ENCODE measurements at regions not wholly inside any gene's neighbourhood (a gene's known extent, or its start where the extent isn't known, plus 50 kb on each side); places are given as distances from the start of the nearest gene placed in this dataset.

GRCh38 chr18:77658299-77658662 is 408.6 kb downstream of the GALR1 start:
- no peaks in the 10 kb centered on the region for H3K9me3 ChIP-seq
- ATAC-seq (peak in 2 of 4 donors; percentile 9 to 28), DNase-seq (no peak)
- intact Hi-C loops (cut with DNase I): loop anchor here in 5 of 10 donors (5.0 to 10.0 kb wide), 5 partner anchors 183 to 856 kb away; no protein-coding TSS in a partner anchor
- TF ChIP-seq POLR2A (IDR thresholded peaks at IDR 0.05) (no peak), CTCF (IDR thresholded peaks at IDR 0.05) (no peak)
- WGBS, 4 donors: 22 to 29% (median 24%) methylated on average over 5 to 7 of the region's 7 CpGs
- H3K27me3 ChIP-seq: peaks cover 0 to 26% (median 0%) of the 10 kb centered on the region in 9 donors
- H3K27ac ChIP-seq: no peak overlapping the region
- no peak overlapping the region for H3K4me3 ChIP-seq
- H3K36me3 ChIP-seq: no peaks in the 10 kb centered on the region
- no peaks in the 10 kb centered on the region for H3K4me1 ChIP-seq

- TF ChIP-seq POLR2A (IDR thresholded peaks at IDR 0.05) (no peak), CTCF (IDR thresholded peaks at IDR 0.05) (no peak)
- Histone ChIP-seq H3K4me1 (no peaks in the 10 kb centered on the region), H3K36me3 (no peaks in the 10 kb centered on the region), H3K27me3 (peaks cover 0 to 26% (median 0%) of the 10 kb centered on the region in 9 donors), H3K27ac (no peak overlapping the region), H3K4me3 (no peak overlapping the region), H3K9me3 (no peaks in the 10 kb centered on the region)
- 36 to 57% (median 55%) methylated on average over 4 to 5 of the region's 5 CpGs for WGBS, 4 donors
- intact Hi-C loops (cut with DNase I): loop anchor here in 5 of 10 donors (5.0 to 10.0 kb wide), 5 partner anchors 184 to 857 kb away; no protein-coding TSS in a partner anchor
- DNase-seq (no peak), ATAC-seq (peak; percentile 13 to 89 (median 75))
These were observed 409.3 kb downstream of the GALR1 start for GRCh38 chr18:77658751-77659448.

- DNase-seq (no peak), ATAC-seq (no peak)
- intact Hi-C loops (cut with DNase I): no loop called here
- no peak overlapping the region for H3K4me3 ChIP-seq
- 75 to 85% (median 80%) methylated on average over 3 of the region's 3 CpGs for WGBS, 4 donors
- peaks cover 0 to 10% (median 0%) of the 10 kb centered on the region in 9 donors for H3K27me3 ChIP-seq
- H3K9me3 ChIP-seq: no peaks in the 10 kb centered on the region
- no peak for TF ChIP-seq POLR2A (IDR thresholded peaks at IDR 0.05)
- TF ChIP-seq CTCF (IDR thresholded peaks at IDR 0.05): no peak
- H3K36me3 ChIP-seq: no peaks in the 10 kb centered on the region
- H3K4me1 ChIP-seq: no peaks in the 10 kb centered on the region
- H3K27ac ChIP-seq: no peak overlapping the region
These were observed 417.0 kb downstream of the GALR1 start for GRCh38 chr18:77666613-77667012.

- H3K9me3 ChIP-seq: no peaks in the 10 kb centered on the region
- H3K4me3 ChIP-seq: no peak overlapping the region
- ATAC-seq (no peak), DNase-seq (no peak)
- 85 to 91% (median 89%) methylated on average over 22 to 26 of the region's 26 CpGs for WGBS, 4 donors
- TF ChIP-seq POLR2A (IDR thresholded peaks at IDR 0.05) (no peak), CTCF (IDR thresholded peaks at IDR 0.05) (no peak)
- peaks cover 0 to 10% (median 0%) of the 10 kb centered on the region in 9 donors for H3K27me3 ChIP-seq
- no peaks in the 10 kb centered on the region for H3K36me3 ChIP-seq
- intact Hi-C loops (cut with DNase I): no loop called here
- no peak overlapping the region for H3K27ac ChIP-seq
- no peaks in the 10 kb centered on the region for H3K4me1 ChIP-seq
These were observed 418.6 kb downstream of the GALR1 start for GRCh38 chr18:77668219-77668618.

Data from heart left ventricle (tissue), 16 donors.